Thymus (tissue), 11 donors: ENCODE measurements at regions not wholly inside any gene's neighbourhood (a gene's known extent, or its start where the extent isn't known, plus 50 kb on each side); places are given as distances from the start of the nearest gene placed in this dataset.

Experiments
- DNase-seq, 9 donors: peaks; one replicate each; pipeline ENCODE4 v3.0.0-alpha.2; 2013; ENCODE audit warnings: low spot score in 9 of 9, low read depth in 6 of 9, missing footprints in 1 of 9
- H3K27ac ChIP-seq, 2 donors: one replicate each; pipeline ENCODE4 v1.5.1; 2013; ENCODE audit warnings: control low read depth in 1 of 2, low read depth in 1 of 2, low read length in 1 of 2, mild to moderate bottlenecking in 1 of 2, moderate library complexity in 1 of 2
- H3K27me3 ChIP-seq, 2 donors: one replicate each; pipeline ENCODE4 v1.5.1; 2013; ENCODE audit warnings: low read length in 1 of 2; ENCODE audit not compliant: control insufficient read depth in 2 of 2, insufficient read depth in 1 of 2
- H3K36me3 ChIP-seq, 2 donors: one replicate each; pipeline ENCODE4 v1.5.1; 2013; ENCODE audit warnings: low read length in 1 of 2, mild to moderate bottlenecking in 1 of 2, moderate library complexity in 1 of 2; ENCODE audit not compliant: control insufficient read depth in 2 of 2, insufficient read depth in 2 of 2
- H3K4me1 ChIP-seq, 2 donors: one replicate each; pipeline ENCODE4 v1.5.1; 2013; ENCODE audit warnings: low read length in 2 of 2; ENCODE audit not compliant: control insufficient read depth in 2 of 2, insufficient read depth in 2 of 2
- H3K4me3 ChIP-seq, 2 donors: one replicate each; pipeline ENCODE4 v1.5.1; 2013; ENCODE audit warnings: low read length in 2 of 2, control low read depth in 1 of 2, mild to moderate bottlenecking in 1 of 2
- H3K9me3 ChIP-seq, 2 donors: one replicate each; pipeline ENCODE4 v1.5.1; 2013; ENCODE audit warnings: low read length in 1 of 2, mild to moderate bottlenecking in 1 of 2; ENCODE audit not compliant: control insufficient read depth in 2 of 2, insufficient read depth in 1 of 2
- WGBS: extraction: QIAGEN DNeasy Blood & Tissue Kit; methylation state at CpG from one replicate; pipeline ENCODE4 v1.1.7; 2013; 5-methylcytosine and 5-hydroxymethylcytosine counted together
- donor health status: healthy.

DNA sequence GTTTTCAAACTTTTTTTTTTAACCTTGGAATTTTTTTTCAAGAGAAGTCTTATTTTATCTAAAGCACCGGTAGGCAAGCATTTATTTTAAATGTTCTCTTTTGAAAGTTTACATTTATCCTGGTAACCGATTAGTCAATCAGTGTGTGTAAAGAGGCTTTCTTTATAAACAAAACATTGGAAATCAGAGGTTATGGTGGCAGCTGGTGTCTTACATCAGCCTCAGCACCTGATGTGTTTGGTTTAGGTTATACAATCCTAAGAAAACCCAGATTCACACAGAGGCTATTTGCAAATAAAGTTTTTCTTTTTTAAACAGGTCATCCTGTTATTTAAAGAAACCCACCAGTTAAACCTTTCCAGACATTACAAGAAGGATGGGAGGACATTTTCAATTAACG is 173.3 kb upstream of the GDNF start:
- no peak overlapping the region for H3K4me3 ChIP-seq

DNA sequence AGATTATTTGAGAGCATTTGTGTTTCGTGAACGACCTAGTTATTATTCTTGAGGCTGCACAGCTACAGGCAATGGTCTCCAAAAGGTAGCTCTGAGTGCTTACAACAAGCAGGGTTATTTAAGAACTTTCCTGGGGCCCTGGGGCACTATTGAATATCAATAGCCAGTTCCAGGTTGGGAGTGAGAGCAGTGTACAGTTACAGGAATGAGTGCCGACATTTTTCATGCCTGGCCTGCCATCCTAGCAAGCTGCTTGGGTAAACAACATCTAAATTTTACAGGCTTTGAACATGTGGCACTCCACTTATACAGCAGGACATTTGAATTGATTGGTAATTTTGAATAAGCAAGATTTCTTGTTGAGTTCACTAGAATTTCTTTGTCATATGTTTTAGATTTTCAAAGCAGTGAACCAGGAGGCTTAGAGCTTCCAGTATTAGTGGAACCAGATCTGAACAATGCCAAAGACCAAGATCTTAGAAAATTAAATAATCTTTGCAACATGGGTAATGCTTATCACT is 171.9 kb upstream of the GDNF start:
- no peaks in the 10 kb centered on the region for H3K27me3 ChIP-seq
- H3K27ac ChIP-seq = no peak overlapping the region
- 89% methylated on average over 3 of the region's 3 CpGs for WGBS
- H3K4me1 ChIP-seq = no peaks in the 10 kb centered on the region
- DNase-seq = no peak
- no peaks in the 10 kb centered on the region for H3K36me3 ChIP-seq
- H3K4me3 ChIP-seq = no peak overlapping the region
- H3K9me3 ChIP-seq = no peaks in the 10 kb centered on the region

More for the DNA sequence above, 173.3 kb upstream of the GDNF start:
- Histone ChIP-seq H3K27ac (no peak overlapping the region), H3K4me1 (no peaks in the 10 kb centered on the region), H3K27me3 (no peaks in the 10 kb centered on the region), H3K9me3 (no peaks in the 10 kb centered on the region), H3K36me3 (no peaks in the 10 kb centered on the region)
- WGBS = 88% methylated on average over 3 of the region's 3 CpGs
- no peak for DNase-seq

DNA sequence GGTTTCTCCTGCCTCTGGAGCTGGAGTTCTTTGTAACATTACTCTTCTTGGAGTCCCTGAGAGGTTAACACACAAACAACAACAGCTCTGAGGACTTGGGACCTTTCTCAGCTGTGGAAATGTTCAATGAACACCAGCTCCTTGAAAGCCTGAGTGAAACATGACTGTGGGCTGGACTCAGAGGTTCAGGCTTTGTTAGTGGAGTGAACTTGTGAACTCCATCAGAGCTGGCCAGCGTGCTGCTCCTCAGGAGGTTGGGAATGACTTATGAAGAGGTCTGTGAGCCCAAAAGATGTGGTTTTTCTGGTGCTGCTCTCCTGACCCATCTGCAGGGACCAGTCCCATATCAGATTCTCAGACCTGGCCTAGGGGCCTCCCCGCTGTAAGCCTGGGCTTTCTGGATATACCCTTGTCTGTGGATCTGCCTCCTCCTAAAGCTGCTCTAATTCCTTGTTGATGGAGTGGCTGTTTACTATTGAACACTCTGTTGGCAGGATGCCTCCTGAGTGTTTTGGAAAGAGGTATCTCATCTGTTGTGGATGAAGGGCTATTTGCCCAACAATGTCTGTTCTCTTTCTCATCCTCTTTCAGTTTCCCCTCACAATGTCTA is 170.0 kb upstream of the GDNF start:
- no peaks in the 10 kb centered on the region for H3K4me1 ChIP-seq
- H3K9me3 ChIP-seq = no peaks in the 10 kb centered on the region
- H3K27me3 ChIP-seq = no peaks in the 10 kb centered on the region
- WGBS = 93% methylated on average over 2 of the region's 2 CpGs
- DNase-seq = no peak
- H3K27ac ChIP-seq = no peak overlapping the region
- no peaks in the 10 kb centered on the region for H3K36me3 ChIP-seq
- no peak overlapping the region for H3K4me3 ChIP-seq

GRCh38 chr5:38008198-38008597 is 168.4 kb upstream of the GDNF start:
- H3K27me3 ChIP-seq = no peaks in the 10 kb centered on the region
- no peaks in the 10 kb centered on the region for H3K9me3 ChIP-seq
- H3K4me3 ChIP-seq = no peak overlapping the region
- no peaks in the 10 kb centered on the region for H3K36me3 ChIP-seq
- H3K27ac ChIP-seq = no peak overlapping the region
- H3K4me1 ChIP-seq = no peaks in the 10 kb centered on the region
- DNase-seq = no peak
- WGBS = 88% methylated on average over 1 of the region's 1 CpG

- DNase-seq = no peak
- H3K27me3 ChIP-seq = no peaks in the 10 kb centered on the region
These were observed 159.8 kb upstream of the GDNF start for GRCh38 chr5:37999593-37999992.

DNA sequence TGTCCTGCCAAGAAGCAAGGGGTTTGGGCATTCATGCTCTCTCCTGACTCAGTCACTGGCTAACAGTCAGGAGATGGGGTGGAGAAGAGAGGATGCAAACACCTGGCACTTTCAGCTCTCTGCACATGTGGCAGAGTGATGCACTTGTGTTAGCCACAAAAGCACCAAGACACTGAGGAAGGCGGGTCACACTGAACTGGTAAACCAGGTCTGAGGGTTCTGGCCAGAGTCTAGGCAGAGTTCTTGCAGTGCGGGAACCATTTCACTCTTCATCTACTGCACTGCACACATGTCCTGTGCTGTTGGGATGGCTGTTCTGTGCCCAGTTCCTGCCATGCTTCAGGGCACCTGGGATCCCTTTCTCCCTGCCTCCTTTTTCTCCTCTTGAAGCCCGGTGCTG is 157.1 kb upstream of the GDNF start:
- no peaks in the 10 kb centered on the region for H3K4me1 ChIP-seq
- H3K4me3 ChIP-seq = no peak overlapping the region
- no peak for DNase-seq
- no peaks in the 10 kb centered on the region for H3K27me3 ChIP-seq
- no peak overlapping the region for H3K27ac ChIP-seq
- no peaks in the 10 kb centered on the region for H3K9me3 ChIP-seq
- 95% methylated on average over 3 of the region's 3 CpGs for WGBS
- no peaks in the 10 kb centered on the region for H3K36me3 ChIP-seq

More at GRCh38 chr5:37999593-37999992, 159.8 kb upstream of the GDNF start:
- 96% methylated on average over 1 of the region's 1 CpG for WGBS
- Histone ChIP-seq H3K4me1 (no peaks in the 10 kb centered on the region), H3K9me3 (no peaks in the 10 kb centered on the region), H3K4me3 (no peak overlapping the region), H3K36me3 (no peaks in the 10 kb centered on the region), H3K27ac (no peak overlapping the region)

GRCh38 chr5:37994729-37995128 is 154.9 kb upstream of the GDNF start:
- no peaks in the 10 kb centered on the region for H3K27me3 ChIP-seq
- no peak for DNase-seq
- H3K36me3 ChIP-seq = no peaks in the 10 kb centered on the region
- no peaks in the 10 kb centered on the region for H3K4me1 ChIP-seq
- H3K27ac ChIP-seq = no peak overlapping the region
- H3K4me3 ChIP-seq = no peak overlapping the region
- H3K9me3 ChIP-seq = no peaks in the 10 kb centered on the region
- 83% methylated on average over 1 of the region's 1 CpG for WGBS

DNA sequence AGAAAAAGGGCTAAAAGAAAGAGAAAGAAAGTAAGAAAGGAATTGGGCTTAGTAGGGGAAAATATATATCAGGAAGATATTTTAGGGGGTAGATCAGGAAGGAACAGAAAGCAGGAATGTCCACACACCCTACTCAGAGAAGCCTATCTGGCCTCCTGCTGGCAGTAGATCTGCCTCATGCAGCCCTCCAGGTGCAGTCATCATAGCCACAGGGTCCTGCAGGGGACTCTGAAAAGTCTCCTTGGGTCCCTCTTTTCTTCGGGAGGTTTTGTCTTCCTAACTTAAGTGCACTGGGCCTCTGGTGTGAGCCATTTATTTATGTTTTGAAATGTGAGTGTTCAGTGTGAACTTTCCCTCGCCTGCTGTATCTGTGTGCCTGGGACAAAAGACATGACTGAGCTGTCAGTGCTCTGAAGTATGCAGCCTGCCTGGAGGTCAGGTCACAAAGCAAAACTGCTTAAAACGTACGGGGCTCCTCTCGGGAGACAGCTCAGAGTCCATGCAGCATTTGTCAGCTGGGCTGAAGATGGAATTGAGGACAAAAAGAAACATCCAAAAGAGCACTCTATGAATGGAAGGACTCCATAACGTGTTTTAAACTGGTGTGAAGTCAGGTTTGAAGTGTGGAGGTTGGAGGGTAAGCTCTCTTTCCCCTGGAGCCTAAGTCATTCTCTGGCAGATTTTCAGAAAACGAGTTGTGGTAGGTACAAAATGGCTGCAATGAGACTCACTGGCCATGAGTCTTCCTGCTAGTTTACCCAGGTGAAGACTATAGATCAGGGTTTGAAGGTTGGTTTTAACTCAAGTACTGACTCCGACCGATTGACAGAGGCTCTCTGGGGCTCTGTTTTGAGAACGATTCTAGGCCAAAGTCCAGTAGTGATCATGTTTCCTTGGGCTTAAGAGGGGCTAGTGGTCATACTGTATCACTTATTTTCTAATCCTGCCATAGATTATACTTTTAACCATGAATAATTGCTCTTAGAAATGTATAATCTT is 151.8 kb upstream of the GDNF start:
- no peak for DNase-seq
- 91% methylated on average over 10 of the region's 10 CpGs for WGBS

GRCh38 chr5:37989884-37990283 is 150.0 kb upstream of the GDNF start:
- Histone ChIP-seq H3K4me1 (no peaks in the 10 kb centered on the region), H3K36me3 (no peaks in the 10 kb centered on the region), H3K27ac (no peak overlapping the region), H3K9me3 (no peaks in the 10 kb centered on the region), H3K27me3 (no peaks in the 10 kb centered on the region), H3K4me3 (no peak overlapping the region)
- WGBS = 62% methylated on average over 1 of the region's 1 CpG
- DNase-seq = no peak

More for the DNA sequence above, 151.8 kb upstream of the GDNF start:
- Histone ChIP-seq H3K27ac (no peak overlapping the region), H3K36me3 (no peaks in the 10 kb centered on the region), H3K4me3 (no peak overlapping the region), H3K9me3 (no peaks in the 10 kb centered on the region), H3K4me1 (no peaks in the 10 kb centered on the region), H3K27me3 (no peaks in the 10 kb centered on the region)
